Omental fat pad (tissue), 3 donors: ENCODE measurements at regions not wholly inside any gene's neighbourhood (a gene's known extent, or its start where the extent isn't known, plus 50 kb on each side); places are given as distances from the start of the nearest gene placed in this dataset.

ENCODE experiments used
- ATAC-seq: fragments of 150-250 bp; one replicate; pipeline ENCODE4 v1.9.1; 2016; ENCODE audit warnings: mild to moderate bottlenecking, moderate library complexity; ENCODE audit not compliant: low FRiP score
- DNase-seq: peaks from one replicate; pipeline ENCODE4 v3.0.0-alpha.2; 2019; ENCODE audit warnings: low spot score
- TF ChIP-seq, protein P1 (sequence below), 3 donors: fragments of 450-650 bp; IDR thresholded peaks; one replicate each; pipeline ENCODE4 v1.5.1; 2016 to 2017; ENCODE audit warnings: antibody characterized with exemption in 3 of 3, mild to moderate bottlenecking in 3 of 3, moderate library complexity in 2 of 3

DNA sequence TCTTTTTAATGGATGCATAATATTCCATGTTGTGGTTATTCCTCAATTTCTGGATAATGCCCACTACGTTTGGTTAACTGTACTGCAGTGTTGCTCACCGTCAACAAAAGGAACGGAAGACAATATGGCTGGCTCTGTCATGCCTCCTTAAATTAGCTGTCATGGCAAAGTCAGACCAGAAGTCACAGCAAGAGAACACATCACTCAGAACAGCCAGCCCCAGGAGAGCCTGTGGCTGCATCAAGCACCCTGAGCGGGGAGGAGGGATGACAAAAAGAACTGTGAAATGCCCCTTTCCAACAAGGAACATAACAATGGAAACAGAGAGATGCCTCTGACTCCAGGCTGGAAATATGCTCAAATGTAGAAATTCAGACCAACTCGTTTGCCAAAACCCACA, 366.0 kb upstream of the ZNF507 start:
- ATAC-seq (no peak), DNase-seq (no peak)

DNA sequence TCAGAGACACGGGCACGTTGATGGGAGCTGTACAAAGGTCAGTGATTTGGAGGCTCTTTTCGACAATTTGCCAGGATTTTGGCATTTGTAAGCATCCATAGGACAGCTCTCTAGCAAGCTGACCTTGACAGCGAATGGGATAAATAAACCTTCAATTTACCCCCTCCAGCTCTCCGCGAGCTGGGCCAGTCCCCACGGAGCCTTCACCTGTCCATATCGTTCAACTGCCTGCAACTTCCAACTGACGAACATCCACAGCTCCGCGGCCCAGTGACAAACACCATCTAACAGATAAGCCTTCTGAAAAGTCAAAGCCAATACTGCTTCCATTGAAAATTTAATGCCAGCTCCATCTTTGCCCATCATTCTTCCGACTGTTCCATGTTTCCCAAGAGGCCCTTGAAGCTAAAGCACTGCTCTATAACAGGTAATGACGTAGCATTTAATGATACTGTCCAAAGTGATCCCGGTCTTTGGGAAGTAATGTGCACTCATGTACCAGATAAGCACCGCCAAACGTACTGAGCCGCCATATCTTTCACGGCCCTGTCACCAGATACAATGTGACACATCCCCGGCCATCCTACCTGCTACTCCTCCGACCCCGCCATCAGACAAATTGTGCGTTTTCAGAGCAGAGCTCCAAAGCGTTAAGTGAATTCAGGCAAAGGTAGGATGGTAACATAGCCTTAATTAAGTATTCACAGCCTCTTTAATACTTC, 365.3 kb upstream of the ZNF507 start:
- TF ChIP-seq, protein P1, sequence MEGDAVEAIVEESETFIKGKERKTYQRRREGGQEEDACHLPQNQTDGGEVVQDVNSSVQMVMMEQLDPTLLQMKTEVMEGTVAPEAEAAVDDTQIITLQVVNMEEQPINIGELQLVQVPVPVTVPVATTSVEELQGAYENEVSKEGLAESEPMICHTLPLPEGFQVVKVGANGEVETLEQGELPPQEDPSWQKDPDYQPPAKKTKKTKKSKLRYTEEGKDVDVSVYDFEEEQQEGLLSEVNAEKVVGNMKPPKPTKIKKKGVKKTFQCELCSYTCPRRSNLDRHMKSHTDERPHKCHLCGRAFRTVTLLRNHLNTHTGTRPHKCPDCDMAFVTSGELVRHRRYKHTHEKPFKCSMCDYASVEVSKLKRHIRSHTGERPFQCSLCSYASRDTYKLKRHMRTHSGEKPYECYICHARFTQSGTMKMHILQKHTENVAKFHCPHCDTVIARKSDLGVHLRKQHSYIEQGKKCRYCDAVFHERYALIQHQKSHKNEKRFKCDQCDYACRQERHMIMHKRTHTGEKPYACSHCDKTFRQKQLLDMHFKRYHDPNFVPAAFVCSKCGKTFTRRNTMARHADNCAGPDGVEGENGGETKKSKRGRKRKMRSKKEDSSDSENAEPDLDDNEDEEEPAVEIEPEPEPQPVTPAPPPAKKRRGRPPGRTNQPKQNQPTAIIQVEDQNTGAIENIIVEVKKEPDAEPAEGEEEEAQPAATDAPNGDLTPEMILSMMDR (IDR thresholded peaks at IDR 0.05): no peak
- DNase-seq (no peak), ATAC-seq (no peak)

More for the DNA sequence above, 366.0 kb upstream of the ZNF507 start:
- TF ChIP-seq, protein P1 (IDR thresholded peaks at IDR 0.05): no peak

DNA sequence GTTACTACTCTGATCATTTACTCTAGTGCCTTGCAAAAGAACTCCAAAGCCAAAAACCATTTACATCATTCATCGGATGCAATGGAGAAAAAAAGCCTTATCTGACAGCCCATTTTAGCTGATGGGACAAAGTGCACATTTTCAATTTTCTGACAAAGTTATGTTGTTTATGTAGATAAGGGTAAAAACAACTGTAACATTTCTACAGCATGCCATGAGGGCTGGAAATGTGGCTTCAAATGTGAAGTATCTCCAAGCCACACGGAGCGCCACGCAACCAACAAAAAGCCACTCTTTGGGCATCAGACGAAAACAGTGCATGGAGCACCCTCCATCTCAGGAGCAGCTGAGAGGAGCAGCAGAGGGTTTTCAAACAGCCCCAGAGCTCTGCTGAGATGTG, 364.6 kb upstream of the ZNF507 start:
- TF ChIP-seq, protein P1 (IDR thresholded peaks at IDR 0.05): no peak
- ATAC-seq: no peak
- DNase-seq: no peak

DNA sequence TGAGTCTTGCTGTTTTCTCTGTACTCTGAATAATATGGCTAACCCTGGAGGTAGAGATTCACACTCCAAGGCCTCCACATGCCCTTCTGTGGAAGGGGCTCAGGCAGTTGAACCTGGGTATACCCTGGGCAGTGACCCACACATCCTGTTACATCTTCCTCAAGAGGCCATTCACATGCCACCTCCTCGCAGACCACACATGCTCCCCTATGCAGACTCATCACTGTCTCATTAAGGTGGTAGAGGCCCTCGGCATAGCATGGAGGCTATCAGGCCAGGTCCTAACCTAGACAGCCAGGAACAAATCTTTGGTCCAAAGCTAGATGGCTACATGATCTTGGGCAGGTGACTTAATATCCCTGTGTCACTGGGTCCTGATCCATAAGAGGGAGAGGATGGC, 363.9 kb upstream of the ZNF507 start:
- TF ChIP-seq, protein P1 (IDR thresholded peaks at IDR 0.05): no peak
- no peak for DNase-seq
- ATAC-seq: no peak

DNA sequence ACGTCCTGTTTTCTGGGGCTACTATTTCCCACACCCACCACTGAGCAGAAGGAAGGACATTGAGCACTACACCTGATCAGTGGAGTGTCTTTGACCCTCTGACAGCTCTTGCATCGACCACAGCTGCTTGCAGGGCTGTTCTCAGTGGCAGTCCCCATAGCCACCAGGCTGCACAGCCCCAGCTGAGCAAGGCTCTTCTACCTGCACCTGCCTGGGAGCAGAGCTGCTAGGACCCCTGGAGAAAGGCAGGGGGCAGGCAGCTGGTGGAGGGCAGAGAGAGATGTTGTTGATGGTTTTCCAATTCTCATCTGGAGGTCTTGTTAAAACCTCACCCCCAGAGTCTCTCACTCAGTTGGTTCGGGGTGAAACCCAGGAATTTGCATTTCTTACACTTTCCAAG, 361.8 kb upstream of the ZNF507 start:
- ATAC-seq (no peak), DNase-seq (no peak)
- TF ChIP-seq, protein P1 (IDR thresholded peaks at IDR 0.05): no peak

DNA sequence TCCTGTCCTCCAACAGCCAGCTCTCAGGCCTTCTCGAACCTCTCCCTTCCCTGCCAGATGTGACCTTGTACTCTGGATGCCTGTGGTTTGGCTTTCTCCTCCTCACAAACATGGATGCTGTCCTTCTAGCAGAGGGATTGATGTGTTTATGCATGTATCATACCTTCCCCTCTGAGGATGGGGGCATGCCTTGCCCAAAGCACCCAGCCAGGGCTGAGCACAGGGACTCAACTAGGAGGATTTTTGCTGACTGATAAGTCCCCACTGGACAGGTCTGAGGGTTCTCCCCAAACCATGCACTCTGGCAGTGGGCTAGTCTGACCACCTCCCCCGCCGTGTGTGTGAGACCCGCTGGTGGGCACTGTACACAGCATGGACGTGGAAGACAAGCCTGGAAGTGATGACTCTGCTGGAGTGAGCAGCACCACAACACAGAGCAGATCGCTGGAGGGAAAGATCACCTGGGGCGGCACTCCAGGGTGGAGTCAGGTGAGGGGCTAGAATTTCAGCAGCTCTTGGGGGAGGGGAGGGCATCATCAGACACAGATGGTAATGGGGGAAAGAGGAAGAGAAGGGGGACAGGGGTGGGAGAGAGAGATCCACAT, 360.3 kb upstream of the ZNF507 start:
- ATAC-seq (no peak), DNase-seq (no peak)
- TF ChIP-seq, protein P1 (IDR thresholded peaks at IDR 0.05): no peak

DNA sequence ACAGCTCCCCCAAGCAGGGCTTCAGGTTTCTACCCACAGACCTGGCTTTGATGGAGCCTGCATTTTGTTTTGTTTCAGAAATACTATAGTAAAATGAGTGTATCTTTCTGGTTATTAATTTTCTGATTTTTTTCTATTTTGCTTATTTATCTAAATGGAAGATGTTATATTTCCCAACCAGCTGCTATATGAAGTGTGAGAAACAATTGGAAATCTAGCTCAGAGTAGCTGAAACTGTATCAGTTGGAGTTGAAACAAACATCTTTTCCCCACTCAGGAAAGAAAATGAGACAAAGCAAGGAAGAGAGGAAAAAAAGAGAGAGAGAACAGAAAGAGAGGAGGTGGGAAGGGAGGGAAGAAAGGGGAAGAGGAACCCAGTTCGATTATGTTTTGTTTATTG, 358.5 kb upstream of the ZNF507 start:
- no peak for DNase-seq
- ATAC-seq: no peak
- TF ChIP-seq, protein P1 (IDR thresholded peaks at IDR 0.05): no peak
